Breast epithelium (tissue), 3 donors: ENCODE measurements at regions not wholly inside any gene's neighbourhood (a gene's known extent, or its start where the extent isn't known, plus 50 kb on each side); places are given as distances from the start of the nearest gene placed in this dataset.

Experiments used
- POLR2A ChIP-seq: fragments of 450-650 bp; IDR thresholded peaks from one replicate; pipeline ENCODE4 v1.6.1; 2016; ENCODE audit warnings: antibody characterized with exemption, mild to moderate bottlenecking, moderate library complexity
- TF ChIP-seq, protein P1 (sequence below), 3 donors: fragments of 450-650 bp; IDR thresholded peaks; one replicate each; pipeline ENCODE4 v1.5.1; 2016 to 2017; ENCODE audit warnings: antibody characterized with exemption in 3 of 3, mild to moderate bottlenecking in 3 of 3, moderate library complexity in 3 of 3

- TF ChIP-seq, protein P1, sequence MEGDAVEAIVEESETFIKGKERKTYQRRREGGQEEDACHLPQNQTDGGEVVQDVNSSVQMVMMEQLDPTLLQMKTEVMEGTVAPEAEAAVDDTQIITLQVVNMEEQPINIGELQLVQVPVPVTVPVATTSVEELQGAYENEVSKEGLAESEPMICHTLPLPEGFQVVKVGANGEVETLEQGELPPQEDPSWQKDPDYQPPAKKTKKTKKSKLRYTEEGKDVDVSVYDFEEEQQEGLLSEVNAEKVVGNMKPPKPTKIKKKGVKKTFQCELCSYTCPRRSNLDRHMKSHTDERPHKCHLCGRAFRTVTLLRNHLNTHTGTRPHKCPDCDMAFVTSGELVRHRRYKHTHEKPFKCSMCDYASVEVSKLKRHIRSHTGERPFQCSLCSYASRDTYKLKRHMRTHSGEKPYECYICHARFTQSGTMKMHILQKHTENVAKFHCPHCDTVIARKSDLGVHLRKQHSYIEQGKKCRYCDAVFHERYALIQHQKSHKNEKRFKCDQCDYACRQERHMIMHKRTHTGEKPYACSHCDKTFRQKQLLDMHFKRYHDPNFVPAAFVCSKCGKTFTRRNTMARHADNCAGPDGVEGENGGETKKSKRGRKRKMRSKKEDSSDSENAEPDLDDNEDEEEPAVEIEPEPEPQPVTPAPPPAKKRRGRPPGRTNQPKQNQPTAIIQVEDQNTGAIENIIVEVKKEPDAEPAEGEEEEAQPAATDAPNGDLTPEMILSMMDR (IDR thresholded peaks at IDR 0.05): no peak
- no peak for TF ChIP-seq POLR2A
Observed at GRCh38 chr2:53036196-53036595, 731.4 kb upstream of the CHAC2 start.
